Heart right ventricle (tissue), 16 donors: ENCODE measurements at regions not wholly inside any gene's neighbourhood (a gene's known extent, or its start where the extent isn't known, plus 50 kb on each side); places are given as distances from the start of the nearest gene placed in this dataset.
"Not testable (repeated sequence)": the region's sequence is repeated elsewhere in the genome, so short reads cannot be mapped to it uniquely, and the experiment has no call there.

Experiments used
- ATAC-seq, 8 donors: fragments of 200-7000 bp; cut with Tn5 transposase; one replicate each; pipeline ENCODE4 v1.9.1; 2020; ENCODE audit warnings: mild to moderate bottlenecking in 8 of 8, moderate library complexity in 8 of 8, moderate number of reproducible peaks in 1 of 8
- DNase-seq, 2 donors: peaks; one replicate each; pipeline ENCODE4 v3.0.0-alpha.2; 2020
- H3K27ac ChIP-seq, 10 donors: fragments of 200-600 bp; sonication (generic) in 2 of 10; one replicate each; pipeline versions ENCODE4 v1.5.0 to v1.8.0; 2020 to 2022; ENCODE audit warnings: mild to moderate bottlenecking in 3 of 10
- H3K27me3 ChIP-seq, 7 donors: fragments of 200-600 bp; one replicate each; pipeline ENCODE4 v1.8.0; 2021 to 2022; ENCODE audit warnings: mild to moderate bottlenecking in 2 of 7
- H3K36me3 ChIP-seq, 9 donors: fragments of 200-600 bp; sonication (generic) in 1 of 9; one replicate each; pipeline versions ENCODE4 v1.5.0 to v1.8.0; 2020 to 2022; ENCODE audit warnings: mild to moderate bottlenecking in 2 of 9
- H3K4me1 ChIP-seq, 9 donors: fragments of 200-600 bp; sonication (generic) in 1 of 9; one replicate each; pipeline versions ENCODE4 v1.5.0 to v1.8.0; 2020 to 2022; ENCODE audit warnings: mild to moderate bottlenecking in 4 of 9
- H3K4me3 ChIP-seq, 10 donors: fragments of 200-600 bp; sonication (generic) in 2 of 10; one replicate each; pipeline versions ENCODE4 v1.5.0 to v1.8.0; 2020 to 2022; ENCODE audit warnings: mild to moderate bottlenecking in 7 of 10, moderate library complexity in 2 of 10
- H3K9me3 ChIP-seq, 11 donors: fragments of 200-600 bp in 10 of 11; sonication (generic) in 2 of 11; one replicate each; pipeline versions ENCODE4 v1.5.0 to v1.8.0; 2013 to 2022; ENCODE audit warnings: mild to moderate bottlenecking in 2 of 11, control low read depth in 1 of 11, moderate library complexity in 1 of 11
- WGBS, 2 donors: extraction: QIAGEN DNeasy Blood & Tissue Kit; methylation state at CpG; one replicate each; pipeline ENCODE4 v1.1.7; 2013; ENCODE audit warnings: inconsistent platforms in 1 of 2; 5-methylcytosine and 5-hydroxymethylcytosine counted together
- intact Hi-C, 10 donors: fragments of 100-400 bp; cut with DNase I; formaldehyde crosslinking; loops; one replicate each; pipeline versions ENCODE4 v1.11.1 to v1.14.2; 2022
- TF ChIP-seq, protein P1 (sequence below), 9 donors: fragments of 200-600 bp; sonication (generic) in 2 of 9; IDR thresholded peaks; one replicate each; pipeline versions ENCODE4 v1.5.0 to v1.8.0; 2021 to 2022; ENCODE audit warnings: antibody characterized with exemption in 9 of 9, mild to moderate bottlenecking in 5 of 9, moderate library complexity in 1 of 9
- donor health status: Arrhythmogenic right ventricular cardiomyopathy.
- donor health status: ischemic (EF 13 %, LVEDD 7.1; RV severe dilation, severe dysfunction).
- donor health status: healthy with polysubstance abuse.
- donor health status: DM: no; HTN: yes; CAD: no.
- donor health status: DM: no; HTN: no; CAD: no.
- donor health status: ischemic (EF 25% LVEDD 6.9; RV normal size, moderate dysfunction).
- donor health status: ischemic (EF 25% LVEDD 5.7; RV mildly dilated, moderate dysfunction).
- donor health status: healthy.
- donor health status: DM: yes; HTN: yes; CAD: no.
- donor health status: Ischemic cardiomyopathy.
- donor health status: ischemic (EF 35%, LVEDD 5.7; RV mildly dilated, moderate dysfunction).
- donor health status: nonischemic (EF 11% LVEDD 7.7; RV severe dilation, severe dysfunction).
- donor health status: DM: yes; HTN: yes; CAD: no.
- donor health status: PGD.
- donor health status: ischemic (EF 29% LVEDD 5.4; RV normal size, mild dysfunction).
- donor health status: nonischemic (EF 23%, LVEDD 6.1; RV moderate dilation, normal function).

GRCh38 chr6:887583-888235, 194.8 kb upstream of the EXOC2 start:
- intact Hi-C loops = no loop called here
- ATAC-seq = no peak
- Histone ChIP-seq H3K27ac (no peak overlapping the region), H3K4me1 (no peaks in the 10 kb centered on the region), H3K27me3 (peaks cover 0 to 11% (median 0%) of the 10 kb centered on the region in 7 donors), H3K9me3 (no peaks in the 10 kb centered on the region), H3K4me3 (no peak overlapping the region), H3K36me3 (no peaks in the 10 kb centered on the region)
- DNase-seq = no peak
- 75 to 86% methylated on average over 35 of the region's 35 CpGs for WGBS, 2 donors
- TF ChIP-seq, protein P1, sequence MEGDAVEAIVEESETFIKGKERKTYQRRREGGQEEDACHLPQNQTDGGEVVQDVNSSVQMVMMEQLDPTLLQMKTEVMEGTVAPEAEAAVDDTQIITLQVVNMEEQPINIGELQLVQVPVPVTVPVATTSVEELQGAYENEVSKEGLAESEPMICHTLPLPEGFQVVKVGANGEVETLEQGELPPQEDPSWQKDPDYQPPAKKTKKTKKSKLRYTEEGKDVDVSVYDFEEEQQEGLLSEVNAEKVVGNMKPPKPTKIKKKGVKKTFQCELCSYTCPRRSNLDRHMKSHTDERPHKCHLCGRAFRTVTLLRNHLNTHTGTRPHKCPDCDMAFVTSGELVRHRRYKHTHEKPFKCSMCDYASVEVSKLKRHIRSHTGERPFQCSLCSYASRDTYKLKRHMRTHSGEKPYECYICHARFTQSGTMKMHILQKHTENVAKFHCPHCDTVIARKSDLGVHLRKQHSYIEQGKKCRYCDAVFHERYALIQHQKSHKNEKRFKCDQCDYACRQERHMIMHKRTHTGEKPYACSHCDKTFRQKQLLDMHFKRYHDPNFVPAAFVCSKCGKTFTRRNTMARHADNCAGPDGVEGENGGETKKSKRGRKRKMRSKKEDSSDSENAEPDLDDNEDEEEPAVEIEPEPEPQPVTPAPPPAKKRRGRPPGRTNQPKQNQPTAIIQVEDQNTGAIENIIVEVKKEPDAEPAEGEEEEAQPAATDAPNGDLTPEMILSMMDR (IDR thresholded peaks at IDR 0.05) = no peak

DNA sequence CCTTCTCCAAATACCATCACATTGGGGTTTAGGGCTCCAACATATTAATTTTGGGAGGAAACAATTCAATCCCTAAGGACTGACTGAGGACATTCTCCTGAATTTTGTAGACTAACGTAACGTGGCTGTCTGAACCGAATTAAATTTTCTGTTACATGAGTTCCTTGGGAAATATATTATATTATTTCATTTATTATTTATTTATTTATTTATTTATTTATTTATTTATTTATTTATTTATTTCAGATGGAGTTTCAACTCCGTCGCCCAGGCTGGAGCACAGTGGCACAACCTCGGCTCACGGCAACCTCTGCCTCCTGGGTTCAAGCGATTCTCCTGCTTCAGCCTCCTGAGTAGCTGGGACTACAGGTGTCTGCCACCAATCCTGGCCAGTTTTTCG, 193.2 kb upstream of the EXOC2 start:
- WGBS, 2 donors = 94 to 95% methylated on average over 9 of the region's 9 CpGs
- H3K4me1 ChIP-seq, H3K36me3 ChIP-seq, H3K4me3 ChIP-seq, ATAC-seq, H3K9me3 ChIP-seq, intact Hi-C loops, DNase-seq, H3K27ac ChIP-seq: not testable (repeated sequence)
- peaks cover 0 to 11% (median 6%) of the 10 kb centered on the region in 7 donors for H3K27me3 ChIP-seq

DNA sequence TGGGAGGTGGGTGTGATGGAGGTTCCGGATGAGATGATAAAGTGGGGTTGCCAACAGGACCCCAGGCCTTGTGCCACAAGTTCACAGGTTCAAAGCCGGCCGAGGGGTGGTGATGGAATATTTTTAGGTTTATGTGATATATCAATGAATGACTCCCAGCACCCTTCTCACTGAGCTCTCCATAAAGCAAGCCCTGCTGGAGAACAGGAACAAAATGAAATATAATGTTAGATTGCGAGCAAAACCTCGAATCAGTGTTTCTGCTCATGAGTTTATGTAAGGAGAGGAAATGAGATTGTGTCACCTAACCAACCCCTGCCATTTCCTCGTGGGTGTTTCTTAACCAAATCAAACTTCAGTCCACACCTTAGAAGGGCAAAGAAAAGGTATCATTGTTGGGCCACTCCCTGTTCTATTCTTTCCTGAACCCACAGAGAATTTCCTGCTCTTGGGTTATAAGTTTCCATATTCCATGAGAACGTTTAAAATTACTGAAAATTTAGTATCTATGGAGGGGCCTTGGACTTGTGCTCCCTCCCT, 192.2 kb upstream of the EXOC2 start:
- ATAC-seq (no peak), DNase-seq (no peak)
- H3K9me3 ChIP-seq = no peaks in the 10 kb centered on the region
- TF ChIP-seq, protein P1 (IDR thresholded peaks at IDR 0.05) = no peak
- no peaks in the 10 kb centered on the region for H3K36me3 ChIP-seq
- 68 to 80% methylated on average over 7 of the region's 7 CpGs for WGBS, 2 donors
- peaks cover 0 to 11% (median 6%) of the 10 kb centered on the region in 7 donors for H3K27me3 ChIP-seq
- no peaks in the 10 kb centered on the region for H3K4me1 ChIP-seq
- no peak overlapping the region for H3K4me3 ChIP-seq
- intact Hi-C loops = no loop called here
- H3K27ac ChIP-seq = no peak overlapping the region

DNA sequence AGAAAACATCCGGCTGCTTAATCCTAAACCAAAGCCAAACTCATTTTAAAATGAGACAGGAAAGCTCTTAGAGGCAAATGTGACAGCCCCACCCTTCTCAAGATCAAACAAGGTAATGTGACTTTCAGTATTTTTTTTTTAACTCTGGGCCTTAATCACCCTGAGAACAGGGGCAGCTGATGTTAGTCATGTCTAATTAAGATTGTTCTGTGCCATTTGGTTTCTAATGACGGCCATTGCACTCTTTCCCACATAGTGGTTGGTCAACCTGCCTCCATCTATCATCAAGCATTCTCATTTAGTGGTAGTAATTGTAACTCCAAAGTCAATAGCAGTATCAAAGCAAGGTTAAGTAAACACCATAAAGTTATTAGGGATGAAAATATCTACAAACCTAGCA, 191.6 kb upstream of the EXOC2 start:
- H3K27ac ChIP-seq = no peak overlapping the region
- no peak for DNase-seq
- no peaks in the 10 kb centered on the region for H3K9me3 ChIP-seq
- TF ChIP-seq, protein P1 (IDR thresholded peaks at IDR 0.05) = no peak
- 68 to 72% methylated on average over 2 of the region's 2 CpGs for WGBS, 2 donors
- no peaks in the 10 kb centered on the region for H3K36me3 ChIP-seq
- no peak overlapping the region for H3K4me3 ChIP-seq
- no peaks in the 10 kb centered on the region for H3K4me1 ChIP-seq
- ATAC-seq = no peak
- intact Hi-C loops = no loop called here
- peaks cover 0 to 11% (median 6%) of the 10 kb centered on the region in 7 donors for H3K27me3 ChIP-seq

GRCh38 chr6:882084-882598, 189.2 kb upstream of the EXOC2 start:
- no peak overlapping the region for H3K4me3 ChIP-seq

More at GRCh38 chr6:882084-882598, 189.2 kb upstream of the EXOC2 start:
- H3K27ac ChIP-seq = no peak overlapping the region
- H3K36me3 ChIP-seq = no peaks in the 10 kb centered on the region
- H3K4me1 ChIP-seq = no peaks in the 10 kb centered on the region
- DNase-seq (no peak), ATAC-seq (no peak)
- H3K27me3 ChIP-seq = peaks cover 0 to 11% (median 0%) of the 10 kb centered on the region in 7 donors
- WGBS, 2 donors = 79 to 83% methylated on average over 11 of the region's 11 CpGs
- intact Hi-C loops = no loop called here
- no peaks in the 10 kb centered on the region for H3K9me3 ChIP-seq
- TF ChIP-seq, protein P1 (IDR thresholded peaks at IDR 0.05) = no peak
